H1 (cell line): ENCODE measurements at regions not wholly inside any gene's neighbourhood (a gene's known extent, or its start where the extent isn't known, plus 50 kb on each side); places are given as distances from the start of the nearest gene placed in this dataset.
A peak's percentile ranks its signal among the peaks of the same experiment; 100 is the strongest.

Source experiments
- CTCF ChIA-PET: fragments of 300-600 bp; sonication (Branson Sonifier 250); formaldehyde crosslinking; loops from one replicate; lab custom pipeline; 2021; ENCODE audit not compliant: partially characterized antibody; lab: Charles Lee
- POLR2A ChIA-PET: fragments of 300-600 bp; sonication (Branson Sonifier 250); formaldehyde crosslinking; loops from one replicate; lab custom pipeline; 2021; ENCODE audit warnings: inconsistent platforms; ENCODE audit not compliant: partially characterized antibody; lab: Charles Lee
- DNase-seq, 2 experiments: peaks; one replicate each; pipeline versions ENCODE4 v3.0.0 to v3.0.0-alpha.2; 2010 to 2022; ENCODE audit warnings: low spot score in 2 of 2, low read depth in 1 of 2, mixed read lengths in 1 of 2
- FAIRE-seq: peaks from 2 replicates; lab custom pipeline; 2011; peaks lifted over from hg19 to GRCh38; lab: Jason Lieb, UNC
- H2AFZ ChIP-seq: 2 replicates; pipeline ENCODE4 v1.8.1; 2012; ENCODE audit warnings: low read length, inconsistent platforms
- H2AK5ac ChIP-seq: 2 replicates; pipeline ENCODE4 v1.6.1; 2013; ENCODE audit warnings: low read depth, low read length
- H2BK120ac ChIP-seq: replicated peaks from 2 replicates; pipeline ENCODE3; 2013; ENCODE audit warnings: low read depth, low read length, inconsistent platforms
- H2BK12ac ChIP-seq: 2 replicates; pipeline ENCODE4 v1.6.1; 2013; ENCODE audit warnings: low read depth, low read length
- H2BK15ac ChIP-seq: 2 replicates; pipeline ENCODE4 v1.6.1; 2013; ENCODE audit warnings: low read length
- H2BK20ac ChIP-seq: 2 replicates; pipeline ENCODE4 v1.6.1; 2013; ENCODE audit warnings: low read length
- H2BK5ac ChIP-seq: 2 replicates; pipeline ENCODE4 v1.6.1; 2013; ENCODE audit warnings: low read depth, low read length
- H3K14ac ChIP-seq: 2 replicates; pipeline ENCODE4 v1.6.1; 2013; ENCODE audit warnings: inconsistent platforms; ENCODE audit not compliant: insufficient read length
- H3K18ac ChIP-seq: 2 replicates; pipeline ENCODE4 v1.6.1; 2013; ENCODE audit warnings: low read length; ENCODE audit errors: extremely low read depth
- H3K23ac ChIP-seq: 2 replicates; pipeline ENCODE4 v1.6.1; 2013; ENCODE audit warnings: inconsistent platforms; ENCODE audit not compliant: insufficient read length
- H3K23me2 ChIP-seq: 2 replicates; pipeline ENCODE4 v1.6.1; 2013; ENCODE audit warnings: low read depth, low read length
- H3K27ac ChIP-seq: 2 replicates; pipeline ENCODE4 v1.6.1; 2011; ENCODE audit warnings: low read depth, low read length, inconsistent platforms
- H3K27me3 ChIP-seq, 4 experiments: replicated peaks in 1 of 4; 1 replicate in 1 of 4; 2 replicates in 3 of 4; pipeline versions ENCODE4 v1.6.1 to v1.8.1; 2011 to 2013; ENCODE audit warnings: low read length in 3 of 4, mild to moderate bottlenecking in 3 of 4, inconsistent platforms in 2 of 4, mixed read lengths in 2 of 4, moderate library complexity in 1 of 4; ENCODE audit not compliant: control insufficient read depth in 3 of 4, insufficient read depth in 3 of 4; ENCODE audit errors: extremely low read depth in 1 of 4
- H3K36me3 ChIP-seq, 4 experiments: 2 replicates each; pipeline versions ENCODE4 v1.6.1 to v1.8.1; 2011 to 2013; ENCODE audit warnings: mild to moderate bottlenecking in 4 of 4, low read length in 3 of 4, moderate library complexity in 2 of 4, control low read depth in 1 of 4, inconsistent platforms in 1 of 4; ENCODE audit not compliant: insufficient read depth in 4 of 4, control insufficient read depth in 2 of 4
- H3K4ac ChIP-seq: replicated peaks from 2 replicates; pipeline ENCODE3; 2013; ENCODE audit warnings: low read length, low read depth, mixed read lengths, inconsistent platforms; ENCODE audit not compliant: insufficient read length
- H3K4me1 ChIP-seq, 4 experiments: replicated peaks in 1 of 4; 1 replicate in 1 of 4; 2 replicates in 3 of 4; pipeline versions ENCODE4 v1.6.1 to v1.8.1; 2011 to 2013; ENCODE audit warnings: low read length in 3 of 4, inconsistent platforms in 2 of 4, mixed read lengths in 1 of 4; ENCODE audit not compliant: insufficient read depth in 4 of 4, control insufficient read depth in 3 of 4
- H3K4me2 ChIP-seq, 2 experiments: 2 replicates each; pipeline versions ENCODE4 v1.6.1 to v1.8.1; 2011 to 2013; ENCODE audit warnings: low read depth in 2 of 2, low read length in 2 of 2, control low read depth in 1 of 2, inconsistent platforms in 1 of 2, mild to moderate bottlenecking in 1 of 2; ENCODE audit not compliant: insufficient read depth in 1 of 2
- H3K4me3 ChIP-seq, 4 experiments: fragments of 200-600, 300-600 bp in 1 of 4; sonication (generic), shearing (Covaris generic), sonication (Bioruptor Twin) in 1 of 4; 2 replicates each; pipeline versions ENCODE4 v1.5.1 to v1.8.1; 2011 to 2016; ENCODE audit warnings: low read length in 4 of 4, low read depth in 3 of 4, control low read depth in 2 of 4, inconsistent platforms in 2 of 4, mild to moderate bottlenecking in 2 of 4, mixed read lengths in 1 of 4, moderate library complexity in 1 of 4; ENCODE audit not compliant: insufficient read depth in 2 of 4; ENCODE audit errors: extremely low read depth in 1 of 4
- H3K56ac ChIP-seq: replicated peaks from 2 replicates; pipeline ENCODE3; 2013; ENCODE audit warnings: low read depth, mild to moderate bottlenecking, mixed read lengths, low read length, inconsistent platforms; ENCODE audit not compliant: insufficient read length
- H3K79me1 ChIP-seq: 2 replicates; pipeline ENCODE4 v1.6.1; 2013; ENCODE audit warnings: low read depth, low read length, control low read depth
- H3K79me2 ChIP-seq, 2 experiments: 2 replicates each; pipeline versions ENCODE4 v1.6.1 to v1.8.1; 2012 to 2013; ENCODE audit warnings: low read length in 2 of 2, mild to moderate bottlenecking in 2 of 2, inconsistent platforms in 1 of 2; ENCODE audit not compliant: insufficient read depth in 2 of 2, control insufficient read depth in 1 of 2
- H3K9ac ChIP-seq, 4 experiments: replicated peaks in 1 of 4; 1 replicate in 1 of 4; 2 replicates in 3 of 4; pipeline versions ENCODE4 v1.6.1 to v1.8.1; 2011 to 2013; ENCODE audit warnings: low read depth in 3 of 4, low read length in 3 of 4, control low read depth in 2 of 4, mild to moderate bottlenecking in 2 of 4, moderate library complexity in 2 of 4, inconsistent platforms in 1 of 4; ENCODE audit errors: extremely low read depth in 1 of 4
- H3K9me3 ChIP-seq, 2 experiments: 2 replicates each; pipeline versions ENCODE4 v1.6.1 to v1.8.1; 2012 to 2013; ENCODE audit warnings: mild to moderate bottlenecking in 2 of 2, moderate library complexity in 2 of 2, control low read depth in 1 of 2, inconsistent platforms in 1 of 2, low read depth in 1 of 2, low read length in 1 of 2, mixed read lengths in 1 of 2; ENCODE audit not compliant: insufficient read depth in 2 of 2
- H4K20me1 ChIP-seq, 2 experiments: replicated peaks in 1 of 2; 2 replicates each; pipeline versions ENCODE3 to v1.8.1; 2011 to 2013; ENCODE audit warnings: inconsistent platforms in 2 of 2, low read length in 2 of 2, mild to moderate bottlenecking in 1 of 2; ENCODE audit not compliant: insufficient read depth in 2 of 2, control insufficient read depth in 1 of 2
- H4K5ac ChIP-seq: 2 replicates; pipeline ENCODE4 v1.6.1; 2013; ENCODE audit warnings: low read length, low read depth, mixed read lengths, inconsistent platforms; ENCODE audit not compliant: insufficient read length
- H4K8ac ChIP-seq: 2 replicates; pipeline ENCODE4 v1.8.0; 2013; ENCODE audit warnings: mild to moderate bottlenecking, moderate library complexity, low read length, inconsistent platforms; ENCODE audit not compliant: insufficient read depth; ENCODE audit errors: extremely low read depth
- H4K91ac ChIP-seq: replicated peaks from 2 replicates; pipeline ENCODE3; 2013; ENCODE audit warnings: low read length, mixed read lengths, inconsistent platforms; ENCODE audit not compliant: insufficient read length
- BCL11A ChIP-seq, 2 experiments: IDR thresholded peaks; one replicate each; pipeline ENCODE4 v1.6.1; 2011; ENCODE audit warnings: low read depth in 2 of 2, low read length in 2 of 2, mild to moderate bottlenecking in 2 of 2
- MAX ChIP-seq: IDR thresholded peaks from 2 replicates; pipeline ENCODE4 v1.6.1; 2012; ENCODE audit warnings: inconsistent platforms
- POLR2A ChIP-seq, 2 experiments: IDR thresholded peaks; 1 replicate in 1 of 2; 2 replicates in 1 of 2; pipeline ENCODE4 v1.6.1; 2011; ENCODE audit warnings: low read depth in 2 of 2, low read length in 2 of 2, mild to moderate bottlenecking in 2 of 2; ENCODE audit errors: control extremely low read depth in 1 of 2
- POLR2AphosphoS5 ChIP-seq: IDR thresholded peaks from 2 replicates; pipeline ENCODE4 v1.6.1; 2011; ENCODE audit warnings: low read depth, low read length
- RAD21 ChIP-seq, 2 experiments: IDR thresholded peaks in 1 of 2; conservative IDR thresholded peaks in 1 of 2; 2 replicates each; pipeline ENCODE4 v1.6.1; 2011; ENCODE audit warnings: low read depth in 2 of 2, low read length in 2 of 2, improper control_type of control experiment in 1 of 2, inconsistent platforms in 1 of 2, mild to moderate bottlenecking in 1 of 2, moderate library complexity in 1 of 2
- SIN3A ChIP-seq, 2 experiments: IDR thresholded peaks in 1 of 2; conservative IDR thresholded peaks in 1 of 2; 2 replicates each; pipeline ENCODE4 v1.6.1; 2011 to 2012; ENCODE audit warnings: low read length in 2 of 2, improper control_type of control experiment in 1 of 2, low read depth in 1 of 2, mild to moderate bottlenecking in 1 of 2
- SP1 ChIP-seq: IDR thresholded peaks from 2 replicates; pipeline ENCODE4 v1.6.1; 2011; ENCODE audit warnings: low read depth, low read length
- TAF1 ChIP-seq: IDR thresholded peaks from 2 replicates; pipeline ENCODE4 v1.6.1; 2011; ENCODE audit warnings: mild to moderate bottlenecking, low read depth, low read length
- TBP ChIP-seq: IDR thresholded peaks from 2 replicates; pipeline ENCODE4 v1.6.1; 2011; ENCODE audit warnings: low read depth, low read length, improper control_type of control experiment
- ZNF274 ChIP-seq: IDR thresholded peaks from 2 replicates; pipeline ENCODE4 v1.7.0; 2012; ENCODE audit warnings: low read length, borderline replicate concordance; ENCODE audit errors: extremely low read depth
- WGBS, 2 experiments: shearing (Covaris generic) in 1 of 2; methylation state at CpG; one replicate each; pipeline versions ENCODE4 v1.1.6 to v1.1.7; 2013 to 2015; ENCODE audit warnings: low lambda C conversion rate in 2 of 2, mixed read lengths in 2 of 2, inconsistent platforms in 1 of 2, low coverage in 1 of 2, missing lambda C conversion rate in 1 of 2; ENCODE audit not compliant: insufficient replicate concordance in 2 of 2, insufficient coverage in 1 of 2, insufficient read length in 1 of 2; ENCODE audit errors: extremely low coverage in 1 of 2, missing lambda C conversion rate in 1 of 2; 5-methylcytosine and 5-hydroxymethylcytosine counted together

DNA sequence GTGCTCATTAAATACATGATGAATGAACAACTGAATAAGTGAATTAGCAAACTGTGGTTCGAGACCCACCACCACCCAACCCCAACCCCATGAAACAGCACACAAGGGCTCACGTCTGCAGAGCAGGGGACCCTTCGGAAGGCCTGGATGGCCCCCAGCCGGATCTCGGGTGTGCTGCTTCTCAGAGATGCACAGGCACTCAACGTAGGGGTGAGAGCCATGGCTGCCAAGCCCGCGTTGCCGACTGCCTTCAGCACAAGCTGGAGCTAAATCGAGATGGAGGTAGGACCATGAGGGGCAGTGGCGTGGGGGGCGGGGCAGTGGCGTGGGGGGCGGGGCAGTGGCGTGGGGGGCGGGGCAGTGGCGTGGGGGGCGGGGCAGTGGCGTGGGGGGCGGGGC is 93.2 kb downstream of the LITAF start:
- no peaks in the 10 kb centered on the region for H3K27me3 ChIP-seq
- H3K4me2 ChIP-seq, result peak overlapping the region; percentile 78 to 82
- peak overlapping the region; percentile 27 for H3K4ac ChIP-seq
- H4K5ac ChIP-seq, result peak overlapping the region; percentile 53
- no peak overlapping the region for H2BK20ac ChIP-seq
- DNase-seq (peak in 1 of 2 experiments; percentile 59), FAIRE-seq (no peak)
- peak overlapping the region; percentile 90 for H4K91ac ChIP-seq
- H3K4me3 ChIP-seq, result peak overlapping the region; percentile 42 to 81 (median 72)
- WGBS, 2 experiments, result 22% methylated on average over 12 of the region's 20 CpGs; no CpG with 5 or more reads in 1 of the 2 experiments
- H3K4me1 ChIP-seq, result peaks cover 6 to 28% (median 14%) of the 10 kb centered on the region in 4 experiments
- CTCF ChIA-PET, result interaction anchor here (0.6 to 1.0 kb wide), 2 partner anchors 40 to 88 kb away, joined by 3 read pairs; no protein-coding TSS in a partner anchor
- peak overlapping the region; percentile 5; the same call in 1 of the 2 replicates for H2BK15ac ChIP-seq
- H2BK120ac ChIP-seq, result peak overlapping the region; percentile 85
- H2BK5ac ChIP-seq, result peak overlapping the region; percentile 74
- H4K8ac ChIP-seq, result peak overlapping the region; percentile 93; the same call in 1 of the 2 replicates
- POLR2A ChIA-PET, result interaction anchor here (0.6 kb wide), 1 partner anchor 28 kb away, joined by 3 read pairs; no protein-coding TSS in a partner anchor
- H3K79me2 ChIP-seq, result peaks cover 0 to 3% of the 10 kb centered on the region in 2 experiments; a peak in 1 of 4 replicates
- H2AK5ac ChIP-seq, result no peak overlapping the region; the same call in 1 of the 2 replicates
- peak overlapping the region; percentile 52; the same call in 1 of the 2 replicates for H2BK12ac ChIP-seq
- peaks cover 0 to 7% (median 0%) of the 10 kb centered on the region in 4 experiments; a peak in 1 of 8 replicates for H3K36me3 ChIP-seq
- H3K18ac ChIP-seq, result peak overlapping the region; percentile 33
- H3K14ac ChIP-seq, result no peak overlapping the region
- H3K9ac ChIP-seq, result peak overlapping the region in 3 of 4 experiments; percentile 13 to 63 (median 60); a peak in 4 of 7 replicates
- H3K23me2 ChIP-seq, result peaks cover 7% of the 10 kb centered on the region
- H3K56ac ChIP-seq, result peak overlapping the region; percentile 75
- no peaks in the 10 kb centered on the region; the same call in none of the 2 replicates for H3K79me1 ChIP-seq
- H3K27ac ChIP-seq, result peak overlapping the region; percentile 71; the same call in 1 of the 2 replicates
- H3K9me3 ChIP-seq, result 0 out of 4 replicates have a peak, but pooled peaks cover 0 to 3% of the 10 kb centered on the region in 2 experiments
- no peaks in the 10 kb centered on the region for H4K20me1 ChIP-seq
- peak overlapping the region; percentile 90; the same call in 1 of the 2 replicates for H2AFZ ChIP-seq
- no peak overlapping the region for H3K23ac ChIP-seq
- TF ChIP-seq POLR2AphosphoS5 (peak; percentile 89), SP1 (0 out of 2 replicates have a peak, but pooled peaks have one; percentile 34), TBP (peak; percentile 48; the same call in 1 of the 2 replicates), SIN3A (conservative IDR thresholded peaks at IDR 0.05 in 1 of 2, IDR thresholded peaks at IDR 0.05 in 1 of 2; ENCODE audit: low read depth in 1 of 2, low read length in 2 of 2) (0 out of 4 replicates have a peak, but pooled peaks of 1 of the 2 experiments have one; percentile 34), RAD21 (IDR thresholded peaks at IDR 0.05 in 1 of 2, conservative IDR thresholded peaks at IDR 0.05 in 1 of 2; ENCODE audit: low read depth in 2 of 2, low read length in 2 of 2) (peak in 1 of 2 experiments; percentile 15; a peak in 1 of 4 replicates), TAF1 (peak; percentile 68), MAX (peak; percentile 63), ZNF274 (no peak), BCL11A (IDR thresholded peaks at IDR 0.05; ENCODE audit: low read depth in 2 of 2, low read length in 2 of 2) (no peak), POLR2A (IDR thresholded peaks at IDR 0.05; ENCODE audit: control extremely low read depth in 1 of 2, low read depth in 2 of 2, low read length in 2 of 2) (peak in 1 of 2 experiments; percentile 76; a peak in 2 of 3 replicates)
